H7 (cell line): ENCODE measurements at regions not wholly inside any gene's neighbourhood (a gene's known extent, or its start where the extent isn't known, plus 50 kb on each side); places are given as distances from the start of the nearest gene placed in this dataset.
A peak's percentile ranks its signal among the peaks of the same experiment; 100 is the strongest.

Experiments
- DNase-seq: peaks from one replicate; pipeline ENCODE4 v3.0.0; 2012
- H3K27me3 ChIP-seq: 2 replicates; pipeline ENCODE4 v1.6.0; 2011; ENCODE audit warnings: mild to moderate bottlenecking, low read length; ENCODE audit not compliant: control insufficient read depth, insufficient read depth
- H3K36me3 ChIP-seq: replicated peaks from 2 replicates; pipeline ENCODE4 v1.5.1; 2011; ENCODE audit warnings: low read length; ENCODE audit not compliant: control insufficient read depth, insufficient read depth
- H3K4me3 ChIP-seq: 2 replicates; pipeline ENCODE4 v1.5.1; 2011; ENCODE audit warnings: low read depth, mild to moderate bottlenecking, control low read depth, low read length, moderate library complexity; ENCODE audit not compliant: insufficient read depth

DNA sequence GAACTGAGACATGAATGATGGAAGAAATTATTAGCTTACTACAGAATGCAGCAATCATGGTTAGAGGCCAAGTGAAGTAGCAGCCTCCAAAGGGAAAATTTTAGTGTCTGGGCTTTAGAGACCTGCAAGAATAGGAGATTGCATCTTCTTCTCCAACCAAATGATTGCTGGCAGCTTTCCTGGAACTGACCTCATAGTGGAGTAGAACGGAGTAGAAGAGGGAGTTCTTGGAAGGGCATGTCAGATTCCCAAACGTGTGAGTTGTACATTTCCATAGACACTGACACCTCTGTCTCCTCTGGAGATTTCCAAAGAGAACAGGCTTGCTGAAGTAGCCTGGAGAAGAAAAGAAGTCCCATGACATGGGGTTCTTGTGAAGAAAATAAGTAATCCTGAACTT, 169.8 kb upstream of the ERBB4 start:
- H3K27me3 ChIP-seq = no peaks in the 10 kb centered on the region
- H3K4me3 ChIP-seq = no peak overlapping the region
- no peaks in the 10 kb centered on the region for H3K36me3 ChIP-seq
- DNase-seq = no peak

DNA sequence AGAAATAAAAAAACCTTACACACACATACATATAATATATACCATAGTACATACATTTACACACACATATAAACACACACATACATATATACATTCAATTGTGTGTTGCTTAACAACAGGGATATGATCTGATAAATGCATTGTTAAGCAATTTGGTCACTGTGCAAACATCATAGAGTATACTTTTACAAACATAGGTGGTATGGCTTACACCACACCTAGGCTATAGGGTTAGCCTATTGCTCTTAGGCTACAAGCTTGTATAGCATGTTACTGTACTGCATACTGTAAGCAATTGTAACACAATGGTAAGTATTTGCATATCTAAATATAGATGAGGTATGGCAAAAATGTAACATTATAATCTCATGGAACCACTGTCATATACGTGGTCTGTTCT, 156.8 kb upstream of the ERBB4 start:
- Histone ChIP-seq H3K4me3 (no peak overlapping the region), H3K36me3 (no peaks in the 10 kb centered on the region), H3K27me3 (no peaks in the 10 kb centered on the region)
- no peak for DNase-seq

DNA sequence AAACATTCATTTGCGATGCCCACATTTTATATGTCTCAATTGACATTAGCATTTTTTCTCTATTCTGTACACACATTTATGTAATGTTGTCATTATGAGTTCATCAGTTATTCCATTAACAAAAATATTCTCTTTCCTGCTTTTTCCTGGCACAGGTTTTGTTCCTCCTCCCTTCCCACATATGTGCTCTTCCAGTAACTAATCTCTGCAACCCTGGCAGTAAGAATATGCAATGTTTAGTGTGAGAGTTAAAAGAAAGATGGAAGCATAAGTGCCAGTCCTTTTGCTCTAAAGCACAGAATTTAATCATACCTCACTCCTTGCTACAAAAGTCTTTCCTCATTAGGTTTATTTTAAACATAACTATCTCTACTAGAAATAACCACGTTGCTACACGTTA, 155.8 kb upstream of the ERBB4 start:
- Histone ChIP-seq H3K4me3 (no peak overlapping the region), H3K27me3 (no peaks in the 10 kb centered on the region), H3K36me3 (no peaks in the 10 kb centered on the region)
- no peak for DNase-seq

DNA sequence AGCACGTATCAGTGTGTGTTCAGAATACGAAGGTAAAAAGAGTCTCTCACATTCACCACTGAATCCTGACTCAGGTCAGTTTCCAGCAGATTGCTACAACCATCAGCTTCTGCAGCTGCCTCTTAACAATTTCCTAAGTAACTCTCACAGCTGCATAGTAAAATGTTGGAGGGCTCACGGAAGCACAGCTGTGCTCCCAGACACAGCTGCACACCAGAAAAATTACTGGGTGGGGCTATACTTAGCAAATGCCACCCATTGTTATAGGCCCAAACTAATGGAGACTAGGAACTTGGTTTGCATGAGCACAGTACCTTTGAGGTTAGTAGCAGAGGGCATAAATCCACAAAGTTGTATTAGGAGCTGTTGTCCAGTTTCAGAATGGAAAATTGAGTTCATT, 153.9 kb upstream of the ERBB4 start:
- Histone ChIP-seq H3K27me3 (no peaks in the 10 kb centered on the region), H3K4me3 (no peak overlapping the region), H3K36me3 (no peaks in the 10 kb centered on the region)
- no peak for DNase-seq

GRCh38 chr2:212686285-212686895, 147.8 kb upstream of the ERBB4 start:
- H3K27me3 ChIP-seq = no peaks in the 10 kb centered on the region
- DNase-seq = peak; percentile 40
- H3K36me3 ChIP-seq = no peaks in the 10 kb centered on the region
- no peak overlapping the region for H3K4me3 ChIP-seq

DNA sequence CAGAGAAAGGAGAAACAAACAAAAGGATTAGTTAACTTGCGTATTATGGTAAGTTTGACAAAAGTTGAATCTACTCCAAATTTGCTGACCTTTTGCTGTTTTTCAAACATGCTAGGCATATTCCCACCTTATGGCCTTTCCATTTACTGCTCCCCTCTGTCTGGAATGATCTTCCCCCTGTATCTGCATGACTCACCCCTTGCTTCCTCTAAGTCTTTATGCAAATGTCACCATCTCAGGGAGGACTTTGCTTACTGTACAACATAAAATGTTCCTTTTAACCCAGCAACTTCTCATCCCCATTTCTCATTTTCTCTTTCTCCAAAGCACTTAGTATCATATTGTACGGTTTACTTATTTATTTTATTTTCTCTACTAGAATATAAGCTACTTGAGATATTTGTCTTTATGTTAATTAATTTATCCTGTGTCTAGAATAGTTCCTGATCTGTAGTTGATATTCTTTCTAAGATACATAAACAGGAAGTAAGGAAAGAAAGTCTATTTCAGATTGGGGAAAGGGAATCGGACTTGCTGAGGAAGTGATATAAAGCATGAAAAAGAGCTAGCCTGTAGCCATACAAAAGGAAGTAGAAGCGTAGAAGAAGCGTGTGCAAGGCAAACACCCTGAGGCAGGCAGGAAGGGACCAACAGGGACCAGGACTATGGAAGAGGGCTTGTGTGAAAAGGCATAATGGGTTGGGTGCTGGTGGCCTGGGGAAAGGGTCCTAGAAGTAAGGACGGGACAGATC, 144.9 kb upstream of the ERBB4 start:
- no peak overlapping the region for H3K4me3 ChIP-seq
- no peaks in the 10 kb centered on the region for H3K36me3 ChIP-seq
- no peaks in the 10 kb centered on the region for H3K27me3 ChIP-seq
- DNase-seq = no peak

GRCh38 chr2:212682937-212683336, 144.3 kb upstream of the ERBB4 start:
- Histone ChIP-seq H3K4me3 (no peak overlapping the region), H3K27me3 (no peaks in the 10 kb centered on the region), H3K36me3 (no peaks in the 10 kb centered on the region)
- DNase-seq = no peak

DNA sequence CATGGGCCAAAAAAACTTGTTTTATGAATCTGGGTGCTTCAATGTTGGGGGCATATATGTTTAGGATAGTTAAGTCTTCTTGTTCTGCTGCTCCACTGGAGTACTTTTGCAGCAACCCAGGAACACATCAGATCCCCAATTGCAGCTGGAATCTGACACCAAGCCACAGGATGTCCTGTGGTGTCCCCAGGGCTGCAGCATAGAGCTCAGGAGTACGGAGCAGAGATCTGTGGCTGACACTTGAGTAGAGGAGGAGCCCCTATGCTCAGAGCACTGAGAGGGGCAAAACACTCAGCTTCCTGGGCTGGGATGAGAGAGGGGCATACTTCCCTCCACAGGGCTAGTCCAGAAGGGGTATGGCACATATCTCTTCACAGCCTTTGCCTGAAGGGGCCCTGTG, 138.9 kb upstream of the ERBB4 start:
- Histone ChIP-seq H3K36me3 (no peaks in the 10 kb centered on the region), H3K4me3 (no peak overlapping the region), H3K27me3 (no peaks in the 10 kb centered on the region)
- peak; percentile 28 for DNase-seq

GRCh38 chr2:212672186-212672585, 133.6 kb upstream of the ERBB4 start:
- no peaks in the 10 kb centered on the region for H3K36me3 ChIP-seq
- DNase-seq = no peak
- H3K4me3 ChIP-seq = no peak overlapping the region

DNA sequence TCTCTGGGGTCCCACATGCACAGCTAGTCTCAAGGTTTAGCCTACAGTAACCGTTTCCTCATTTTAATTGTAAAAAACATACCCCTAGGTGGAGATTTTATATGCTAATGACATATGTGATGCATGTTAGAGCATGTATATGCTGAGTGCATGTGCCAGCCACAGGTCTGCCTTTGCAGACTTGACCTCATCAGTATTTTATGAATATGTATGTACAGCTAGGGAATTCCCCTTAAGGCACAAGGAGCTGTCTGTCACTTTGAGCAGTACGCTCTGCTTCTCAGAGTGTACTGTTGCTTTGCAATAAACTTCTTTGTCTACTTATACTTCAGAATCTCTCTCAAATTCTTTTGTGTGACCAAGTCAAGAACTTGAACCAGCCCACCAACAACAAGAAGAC, 131.2 kb upstream of the ERBB4 start:
- Histone ChIP-seq H3K4me3 (no peak overlapping the region), H3K36me3 (no peaks in the 10 kb centered on the region), H3K27me3 (no peaks in the 10 kb centered on the region)
- DNase-seq = no peak

More at GRCh38 chr2:212672186-212672585, 133.6 kb upstream of the ERBB4 start:
- no peaks in the 10 kb centered on the region for H3K27me3 ChIP-seq

DNA sequence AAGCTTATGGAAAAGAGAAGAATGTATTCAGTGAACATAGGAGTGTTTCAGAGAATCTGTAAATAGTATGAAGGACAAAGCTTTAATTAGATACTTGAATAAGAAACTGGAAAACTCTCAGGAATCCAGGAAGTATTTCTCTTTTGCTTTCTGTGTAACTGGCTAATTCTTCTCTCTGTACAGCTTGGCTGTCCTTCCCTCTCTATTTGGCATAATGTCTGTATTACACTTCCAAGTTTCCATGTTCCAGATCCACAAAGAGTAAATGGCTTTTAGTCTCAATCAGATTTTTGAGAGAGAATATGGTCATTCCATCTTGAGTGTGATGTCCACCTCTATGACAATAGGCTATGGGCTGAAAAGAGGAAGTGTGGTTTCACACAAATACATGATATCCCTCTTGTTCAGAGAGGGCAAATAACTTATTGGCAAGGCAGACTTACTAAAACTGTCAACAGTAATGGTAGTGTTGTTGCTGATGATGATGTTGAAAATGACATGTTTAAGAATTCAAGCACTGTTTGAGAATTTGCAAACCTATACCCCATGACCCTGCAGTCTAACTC, 129.2 kb upstream of the ERBB4 start:
- Histone ChIP-seq H3K27me3 (no peaks in the 10 kb centered on the region), H3K4me3 (no peak overlapping the region), H3K36me3 (no peaks in the 10 kb centered on the region)
- DNase-seq = no peak

DNA sequence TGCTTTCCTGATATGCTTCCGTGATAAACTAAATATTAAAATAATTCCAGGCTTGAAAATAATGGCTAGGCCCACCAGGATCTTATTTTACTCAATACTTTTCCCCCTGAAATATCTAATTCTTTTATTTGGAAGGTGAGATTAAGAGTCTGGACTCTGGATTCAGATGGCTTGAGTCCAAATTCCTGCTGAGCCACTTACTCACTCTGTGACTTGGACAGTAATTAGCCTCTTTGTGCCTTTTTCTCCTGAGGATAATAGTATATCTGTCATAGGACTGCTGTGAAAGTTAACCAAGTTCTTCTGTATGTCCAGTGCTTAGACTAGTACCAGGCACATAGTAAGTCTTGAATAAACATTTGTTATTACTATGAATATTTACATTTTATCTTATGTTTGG, 127.3 kb upstream of the ERBB4 start:
- DNase-seq = no peak
- Histone ChIP-seq H3K27me3 (no peaks in the 10 kb centered on the region), H3K4me3 (no peak overlapping the region), H3K36me3 (no peaks in the 10 kb centered on the region)

DNA sequence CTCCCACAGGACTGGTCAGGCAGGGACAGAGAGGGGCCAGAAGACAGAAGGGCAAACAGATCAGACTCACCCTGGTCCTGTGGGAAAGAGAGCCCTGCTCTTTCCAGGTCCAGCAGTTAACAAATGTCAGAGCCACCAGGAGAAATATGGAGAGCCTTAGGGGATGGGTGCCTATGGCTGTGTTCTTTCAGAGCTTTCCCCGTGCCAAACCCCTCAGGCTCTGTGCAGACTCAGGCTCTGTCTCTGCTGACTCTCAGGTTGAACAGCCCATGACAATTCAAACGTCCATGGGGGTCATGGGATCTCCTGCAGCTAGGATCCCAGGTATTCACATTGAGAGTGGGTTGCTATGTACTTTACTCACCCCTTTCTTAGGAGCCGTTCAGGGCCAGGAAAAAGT, 120.8 kb upstream of the ERBB4 start:
- no peaks in the 10 kb centered on the region for H3K27me3 ChIP-seq
- H3K4me3 ChIP-seq = no peak overlapping the region
- no peak for DNase-seq
- no peaks in the 10 kb centered on the region for H3K36me3 ChIP-seq

DNA sequence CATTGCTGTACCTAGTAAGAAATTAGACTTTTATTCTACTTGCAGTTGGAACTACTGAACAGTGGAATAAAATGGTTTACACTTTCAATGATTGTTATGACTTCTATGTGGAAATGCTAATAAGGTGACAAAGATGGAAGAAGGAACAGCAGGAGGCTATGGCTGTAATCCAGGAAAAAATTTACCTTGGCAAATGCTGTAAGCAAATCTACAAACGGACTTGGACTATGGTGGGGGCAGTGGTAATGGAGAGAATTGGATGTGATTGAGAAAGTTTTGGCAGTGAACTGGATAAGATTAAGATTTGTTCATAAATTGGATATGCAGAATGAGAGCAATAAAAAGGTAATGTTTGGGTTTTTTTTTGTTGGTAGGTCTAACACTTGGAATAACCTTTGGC, 111.0 kb upstream of the ERBB4 start:
- Histone ChIP-seq H3K27me3 (no peaks in the 10 kb centered on the region), H3K4me3 (no peak overlapping the region), H3K36me3 (no peaks in the 10 kb centered on the region)
- DNase-seq = no peak

GRCh38 chr2:212646698-212647366, 108.2 kb upstream of the ERBB4 start:
- DNase-seq = no peak
- no peaks in the 10 kb centered on the region for H3K27me3 ChIP-seq
- no peak overlapping the region for H3K4me3 ChIP-seq
- no peaks in the 10 kb centered on the region for H3K36me3 ChIP-seq
